Stimulated activated memory B cell treated with anti-CD40 and anti-IgM and Interleukin-4, amounts not matched to agents 10 μg/mL and 1 μg/mL and 100 μg/mL, for 72 hours (primary cell): ENCODE measurements at regions not wholly inside any gene's neighbourhood (a gene's known extent, or its start where the extent isn't known, plus 50 kb on each side); places are given as distances from the start of the nearest gene placed in this dataset.

Experiments
- ATAC-seq: fragments of 150-1000 bp; cut with Tn5 transposase; 2 replicates; pipeline ENCODE4 v1.10.0; 2021
- H3K27ac Mint-ChIP-seq: one replicate; pipeline ENCODE4 v1.8.0; 2022; ENCODE audit warnings: mild to moderate bottlenecking, mixed read lengths
- H3K27me3 Mint-ChIP-seq: one replicate; pipeline ENCODE4 v1.8.0; 2022; ENCODE audit warnings: mixed read lengths
- H3K36me3 Mint-ChIP-seq: one replicate; pipeline ENCODE4 v1.8.0; 2022; ENCODE audit warnings: mixed read lengths
- H3K4me1 Mint-ChIP-seq: one replicate; pipeline ENCODE4 v1.8.0; 2022; ENCODE audit warnings: mixed read lengths
- H3K4me3 Mint-ChIP-seq: one replicate; pipeline ENCODE4 v1.8.0; 2022; ENCODE audit warnings: mild to moderate bottlenecking, moderate library complexity, mixed read lengths
- H3K9me3 Mint-ChIP-seq: one replicate; pipeline ENCODE4 v1.8.0; 2022; ENCODE audit warnings: mixed read lengths

DNA sequence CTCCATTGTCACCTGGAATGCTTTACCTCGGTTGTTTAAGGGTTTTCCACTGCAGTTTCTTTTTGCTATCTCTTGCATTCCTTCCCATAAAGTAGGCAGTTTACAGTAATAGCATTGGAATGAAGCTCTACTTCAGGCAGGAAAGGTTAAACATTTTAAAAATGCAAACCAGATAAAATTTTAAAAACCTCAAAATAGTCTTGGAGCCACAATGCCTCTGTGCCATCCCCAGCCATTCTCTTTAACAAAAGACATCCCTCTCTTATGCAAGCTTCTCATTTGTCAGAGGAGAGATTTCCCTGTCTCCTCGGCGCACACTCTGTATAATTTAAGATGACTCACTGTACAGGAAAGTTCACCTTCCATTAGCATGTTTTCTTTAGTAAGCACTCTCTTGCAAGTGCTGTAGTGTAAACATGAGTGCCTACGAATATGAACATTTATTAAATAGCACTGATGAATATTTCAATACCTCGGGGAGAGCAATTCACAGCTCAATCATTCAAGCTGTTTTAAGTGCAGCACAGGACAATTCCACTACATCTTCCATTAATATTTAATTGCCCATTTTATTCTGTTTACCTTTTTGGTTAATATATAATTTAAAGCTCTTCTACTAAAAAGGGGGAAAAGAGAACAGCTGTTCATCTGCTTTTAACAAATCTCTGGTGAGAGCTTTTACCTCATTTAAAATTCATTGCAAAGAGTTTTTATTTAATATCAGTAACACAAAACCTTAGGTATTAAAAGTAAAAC is 343.6 kb downstream of the SPATA31D1 start:
- no peak for ATAC-seq
- H3K4me3 Mint-ChIP-seq: no peak overlapping the region
- H3K4me1 Mint-ChIP-seq: no peaks in the 10 kb centered on the region
- no peak overlapping the region for H3K27ac Mint-ChIP-seq
- no peaks in the 10 kb centered on the region for H3K27me3 Mint-ChIP-seq
- no peaks in the 10 kb centered on the region for H3K9me3 Mint-ChIP-seq
- H3K36me3 Mint-ChIP-seq: no peaks in the 10 kb centered on the region

DNA sequence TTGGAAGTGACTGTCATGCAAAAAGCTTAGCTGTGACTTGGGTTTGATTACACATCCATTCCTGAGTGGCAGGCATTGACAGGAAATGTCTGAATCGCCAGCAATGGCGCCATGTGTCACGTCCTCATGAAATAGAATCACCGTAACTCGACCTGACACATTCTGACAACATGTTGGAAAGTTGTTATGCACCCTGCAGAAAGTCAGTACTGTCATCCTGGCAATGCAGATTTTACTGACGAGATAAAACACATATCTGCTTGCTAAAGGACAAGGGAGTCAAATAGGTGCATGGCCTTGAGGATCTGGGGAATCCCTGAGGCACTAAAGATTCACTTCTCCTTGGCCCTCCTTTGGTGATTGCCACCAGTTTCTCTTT is 344.2 kb downstream of the SPATA31D1 start:
- Mint-ChIP-seq H3K27me3 (no peaks in the 10 kb centered on the region), H3K4me1 (no peaks in the 10 kb centered on the region), H3K36me3 (no peaks in the 10 kb centered on the region), H3K9me3 (no peaks in the 10 kb centered on the region), H3K27ac (no peak overlapping the region), H3K4me3 (no peak overlapping the region)
- no peak for ATAC-seq

DNA sequence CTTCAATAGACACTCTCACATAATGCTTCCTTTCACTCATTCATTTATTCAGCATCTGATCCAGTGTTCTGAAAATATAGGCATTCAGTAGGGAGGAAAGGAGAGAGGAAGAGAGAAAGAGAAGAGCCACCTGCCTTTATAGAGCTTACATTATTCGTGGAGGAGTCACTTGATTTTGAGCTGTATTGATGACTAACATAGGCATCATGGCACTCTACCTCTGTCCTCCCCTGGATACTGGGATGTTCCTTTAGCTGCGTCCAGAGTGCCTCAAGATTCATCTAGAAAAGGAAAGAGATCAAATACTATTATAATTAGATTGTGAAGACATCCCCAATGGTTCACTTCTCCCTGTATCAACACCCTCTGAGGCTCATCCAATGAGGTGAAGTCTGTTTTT is 345.1 kb downstream of the SPATA31D1 start:
- Mint-ChIP-seq H3K9me3 (no peaks in the 10 kb centered on the region), H3K27ac (no peak overlapping the region), H3K4me1 (no peaks in the 10 kb centered on the region), H3K4me3 (no peak overlapping the region), H3K27me3 (no peaks in the 10 kb centered on the region), H3K36me3 (no peaks in the 10 kb centered on the region)
- no peak for ATAC-seq

DNA sequence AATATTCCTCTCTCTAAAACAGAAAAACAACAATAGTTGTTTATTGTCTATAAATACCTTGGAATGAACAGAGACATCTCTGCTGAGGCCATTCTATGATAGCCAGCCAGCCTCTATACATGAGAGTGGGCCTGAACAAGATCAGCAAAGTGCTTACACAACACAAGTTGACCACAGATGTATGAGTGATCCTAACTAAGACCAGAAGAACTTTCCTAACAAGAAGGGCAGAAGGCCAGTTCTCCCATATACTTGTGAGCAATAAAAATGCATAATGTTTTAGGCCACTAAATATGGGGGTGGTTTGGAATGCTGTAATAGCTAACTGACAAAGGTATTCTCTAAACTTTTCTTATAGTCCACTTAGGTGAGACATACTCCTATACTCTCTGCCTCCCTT is 345.7 kb downstream of the SPATA31D1 start:
- ATAC-seq: no peak
- Mint-ChIP-seq H3K4me3 (no peak overlapping the region), H3K27me3 (no peaks in the 10 kb centered on the region), H3K4me1 (no peaks in the 10 kb centered on the region), H3K27ac (no peak overlapping the region), H3K9me3 (no peaks in the 10 kb centered on the region), H3K36me3 (no peaks in the 10 kb centered on the region)

DNA sequence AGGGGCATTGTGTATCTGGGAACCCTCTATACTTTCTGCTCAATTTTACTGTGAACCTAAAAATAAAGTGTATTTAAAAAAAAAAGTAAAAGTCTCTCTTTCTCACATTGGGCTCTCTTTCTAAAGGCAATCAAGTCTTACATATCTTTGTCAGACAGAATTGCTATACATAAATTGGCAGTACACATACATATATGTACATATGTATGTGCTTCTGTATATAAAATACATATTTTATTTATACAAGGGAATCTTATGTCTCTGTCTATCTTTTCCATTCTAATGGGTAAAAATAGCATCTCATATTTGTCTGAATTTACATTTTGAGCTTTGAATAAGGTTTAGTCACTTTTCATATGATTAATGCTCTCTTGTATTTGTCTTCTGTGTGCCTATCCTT is 348.8 kb downstream of the SPATA31D1 start:
- Mint-ChIP-seq H3K36me3 (no peaks in the 10 kb centered on the region), H3K27ac (no peak overlapping the region), H3K4me3 (no peak overlapping the region), H3K4me1 (no peaks in the 10 kb centered on the region), H3K27me3 (no peaks in the 10 kb centered on the region), H3K9me3 (no peaks in the 10 kb centered on the region)
- no peak for ATAC-seq

DNA sequence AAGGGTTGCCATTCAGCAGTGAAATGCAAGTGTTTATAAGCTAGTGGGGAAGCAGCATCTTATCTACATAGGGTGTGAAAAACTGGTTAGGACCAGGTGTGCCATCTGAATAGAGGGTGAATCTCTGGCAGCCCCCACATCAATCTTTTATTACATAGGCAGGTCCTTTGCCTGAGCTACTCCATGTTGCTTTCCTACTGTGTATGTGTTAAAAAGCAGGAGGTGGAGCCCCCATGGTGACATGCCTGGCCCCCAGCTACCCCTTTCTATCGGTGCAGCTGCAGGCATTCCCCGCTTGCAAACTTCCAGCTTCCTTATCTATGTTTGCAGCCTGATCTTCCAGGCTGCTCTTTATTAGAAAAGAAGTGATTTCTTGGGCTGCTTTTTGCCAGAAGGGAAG is 353.5 kb downstream of the SPATA31D1 start:
- Mint-ChIP-seq H3K36me3 (no peaks in the 10 kb centered on the region), H3K4me3 (no peak overlapping the region), H3K27ac (no peak overlapping the region), H3K27me3 (no peaks in the 10 kb centered on the region), H3K4me1 (no peaks in the 10 kb centered on the region), H3K9me3 (peaks cover 9% of the 10 kb centered on the region)
- no peak for ATAC-seq

DNA sequence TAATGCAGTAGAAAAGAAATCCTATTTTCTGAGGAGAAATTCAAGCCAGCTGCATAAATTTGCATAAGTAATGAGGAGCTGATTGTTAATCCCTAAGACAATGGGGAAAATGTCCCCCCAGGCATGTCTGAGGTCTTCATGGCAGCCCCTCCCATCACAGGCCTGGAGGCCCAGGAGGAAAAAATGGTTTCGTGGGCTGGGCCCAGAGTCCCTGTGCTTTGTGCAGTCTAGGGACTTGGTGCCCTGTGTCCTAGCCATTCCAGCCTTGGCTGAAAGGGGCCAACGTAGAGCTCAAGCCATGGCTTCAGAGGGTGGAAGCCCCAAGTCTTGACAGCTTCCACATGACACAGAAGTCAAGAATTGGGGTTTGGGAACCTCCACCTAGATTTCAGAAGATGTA is 357.5 kb downstream of the SPATA31D1 start:
- Mint-ChIP-seq H3K4me1 (no peaks in the 10 kb centered on the region), H3K27me3 (no peaks in the 10 kb centered on the region), H3K9me3 (peaks cover 18% of the 10 kb centered on the region), H3K36me3 (no peaks in the 10 kb centered on the region), H3K27ac (no peak overlapping the region), H3K4me3 (no peak overlapping the region)
- ATAC-seq: no peak

DNA sequence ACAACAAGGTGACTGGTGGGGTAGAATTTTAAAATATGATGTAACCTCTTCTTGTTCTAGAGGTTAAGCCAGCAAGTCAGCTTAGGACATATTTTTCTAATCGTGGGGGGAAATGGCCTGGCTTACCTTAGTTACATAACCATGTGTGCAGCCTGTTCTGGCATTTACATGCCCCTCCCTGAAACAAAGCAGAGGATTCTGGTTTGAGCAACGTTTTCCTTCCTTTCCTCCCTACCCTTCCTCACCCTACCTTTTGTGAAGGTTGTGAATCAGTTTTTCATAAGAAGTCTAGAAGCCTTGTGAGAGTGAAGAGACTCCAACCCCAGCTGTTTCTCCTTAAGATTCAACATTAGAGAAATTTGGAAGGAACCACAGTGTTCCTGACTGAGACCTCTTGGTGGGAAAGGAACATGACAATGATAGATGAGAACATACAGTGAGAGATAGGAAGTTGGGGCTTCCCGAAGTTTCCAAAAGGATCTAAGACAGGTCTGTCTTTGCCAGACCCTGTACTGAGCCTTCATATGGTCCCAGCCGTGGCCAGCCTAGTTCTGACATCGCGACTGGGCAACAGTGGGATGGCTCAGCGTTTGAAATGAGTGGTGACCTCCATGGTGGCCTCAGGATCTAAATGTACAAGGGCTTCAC is 365.2 kb downstream of the SPATA31D1 start:
- Mint-ChIP-seq H3K36me3 (no peaks in the 10 kb centered on the region), H3K27me3 (no peaks in the 10 kb centered on the region), H3K4me1 (no peaks in the 10 kb centered on the region), H3K27ac (no peak overlapping the region), H3K9me3 (peaks cover 6% of the 10 kb centered on the region), H3K4me3 (no peak overlapping the region)
- no peak for ATAC-seq

DNA sequence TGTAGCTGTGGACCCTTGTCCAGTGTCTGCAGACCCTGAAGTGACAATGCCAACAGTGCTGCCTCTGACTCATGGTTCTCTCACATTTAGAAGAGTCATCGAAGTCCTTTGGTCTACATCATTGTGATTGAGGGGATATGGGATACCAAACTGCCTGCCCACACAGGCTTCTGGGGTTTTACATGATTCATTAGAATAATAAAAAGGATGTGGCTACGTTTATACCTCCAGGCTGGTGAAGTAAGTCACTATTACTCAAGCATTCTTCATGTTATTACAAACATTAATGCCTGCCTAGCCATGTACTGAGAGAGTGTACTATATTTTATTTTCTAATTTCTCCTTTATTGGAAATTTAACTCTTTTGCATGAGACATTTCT is 365.7 kb downstream of the SPATA31D1 start:
- H3K36me3 Mint-ChIP-seq: no peaks in the 10 kb centered on the region
- H3K4me1 Mint-ChIP-seq: no peaks in the 10 kb centered on the region
- no peak overlapping the region for H3K4me3 Mint-ChIP-seq
- no peak for ATAC-seq
- H3K27me3 Mint-ChIP-seq: no peaks in the 10 kb centered on the region
- H3K9me3 Mint-ChIP-seq: peaks cover under 1% of the 10 kb centered on the region
- no peak overlapping the region for H3K27ac Mint-ChIP-seq

DNA sequence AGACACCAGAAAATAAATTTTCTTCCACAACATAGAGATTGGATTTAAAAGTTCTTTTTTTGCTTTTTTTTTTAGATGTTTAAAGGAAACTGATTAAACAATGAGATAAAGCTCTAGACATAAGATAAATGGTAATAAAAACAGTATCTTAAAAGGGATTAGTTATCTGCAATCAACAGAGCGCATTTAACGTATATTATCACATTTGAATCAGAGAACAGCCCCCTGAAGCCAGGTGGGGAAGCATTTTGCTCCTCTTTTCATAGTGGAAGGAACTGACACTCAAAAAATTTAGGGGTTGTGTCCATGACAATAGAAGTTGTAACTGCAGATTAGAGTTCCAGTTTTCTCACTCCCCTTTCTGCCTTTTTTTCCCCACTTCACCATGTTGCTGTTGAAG is 367.6 kb downstream of the SPATA31D1 start:
- ATAC-seq: no peak
- no peaks in the 10 kb centered on the region for H3K4me1 Mint-ChIP-seq
- no peaks in the 10 kb centered on the region for H3K9me3 Mint-ChIP-seq
- H3K27ac Mint-ChIP-seq: no peak overlapping the region
- no peaks in the 10 kb centered on the region for H3K36me3 Mint-ChIP-seq
- H3K27me3 Mint-ChIP-seq: no peaks in the 10 kb centered on the region
- H3K4me3 Mint-ChIP-seq: no peak overlapping the region

DNA sequence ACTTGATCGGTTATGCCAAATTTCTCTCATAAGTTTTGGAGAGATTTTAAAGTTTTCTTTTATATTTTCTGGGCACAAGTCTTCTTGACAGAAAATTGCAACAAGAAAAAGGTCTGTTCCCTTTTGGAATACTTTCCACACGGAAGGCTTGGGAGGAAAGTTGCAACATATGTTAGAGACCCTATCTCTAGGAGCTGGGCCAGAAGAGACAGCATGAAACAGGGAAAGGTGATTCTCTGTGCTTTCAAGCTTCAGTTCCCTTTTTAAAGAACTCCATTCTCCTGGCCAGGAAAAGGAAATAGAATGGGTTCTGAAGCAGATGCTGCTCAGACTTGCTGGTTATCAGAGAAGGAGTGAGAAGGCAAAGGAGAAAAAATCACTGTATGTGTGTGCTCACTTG is 368.3 kb downstream of the SPATA31D1 start:
- no peak for ATAC-seq
- no peak overlapping the region for H3K27ac Mint-ChIP-seq
- no peaks in the 10 kb centered on the region for H3K36me3 Mint-ChIP-seq
- H3K27me3 Mint-ChIP-seq: no peaks in the 10 kb centered on the region
- H3K4me3 Mint-ChIP-seq: no peak overlapping the region
- H3K4me1 Mint-ChIP-seq: no peaks in the 10 kb centered on the region
- no peaks in the 10 kb centered on the region for H3K9me3 Mint-ChIP-seq

DNA sequence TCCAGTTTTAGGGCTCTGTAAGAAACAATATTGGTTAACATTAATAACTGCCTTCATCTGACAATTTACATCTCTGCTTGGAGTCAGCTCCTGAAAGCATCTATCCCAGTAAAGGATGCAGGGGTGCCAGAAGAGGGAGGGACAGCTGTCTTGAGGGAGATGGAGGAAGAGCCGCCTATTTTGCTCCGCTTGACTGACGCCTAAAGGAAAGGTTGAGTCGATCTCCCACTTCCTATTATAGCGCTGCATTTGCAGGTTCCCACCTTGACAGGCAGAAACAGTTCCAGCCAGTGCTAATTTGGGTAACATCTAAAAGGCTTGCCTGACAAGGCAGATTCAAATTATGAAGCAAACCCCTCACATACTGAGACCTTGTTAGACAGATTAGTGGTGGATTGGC is 374.6 kb downstream of the SPATA31D1 start:
- H3K4me3 Mint-ChIP-seq: no peak overlapping the region
- no peak overlapping the region for H3K27ac Mint-ChIP-seq
- no peaks in the 10 kb centered on the region for H3K36me3 Mint-ChIP-seq
- no peak for ATAC-seq
- no peaks in the 10 kb centered on the region for H3K9me3 Mint-ChIP-seq
- H3K27me3 Mint-ChIP-seq: no peaks in the 10 kb centered on the region
- H3K4me1 Mint-ChIP-seq: no peaks in the 10 kb centered on the region

DNA sequence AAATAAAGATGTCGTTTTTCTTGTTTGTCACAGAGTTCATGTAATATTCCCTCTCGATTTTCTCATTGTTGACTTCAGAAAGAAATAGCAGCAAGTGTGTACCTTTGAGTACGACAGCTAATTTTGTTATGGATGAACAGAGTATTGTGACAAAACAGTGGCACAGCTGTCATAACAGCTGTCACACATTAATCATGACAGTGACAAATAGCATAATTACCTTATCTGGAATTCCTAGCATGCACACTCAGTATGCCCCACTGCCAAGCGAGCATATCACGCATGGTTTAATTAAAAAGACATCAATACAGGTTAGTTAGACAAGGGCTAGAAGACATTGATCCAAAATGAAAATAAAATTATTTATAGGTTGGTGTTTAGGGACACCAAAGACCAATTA is 375.1 kb downstream of the SPATA31D1 start:
- Mint-ChIP-seq H3K4me1 (no peaks in the 10 kb centered on the region), H3K36me3 (no peaks in the 10 kb centered on the region), H3K9me3 (no peaks in the 10 kb centered on the region), H3K4me3 (no peak overlapping the region), H3K27ac (no peak overlapping the region), H3K27me3 (no peaks in the 10 kb centered on the region)
- no peak for ATAC-seq

DNA sequence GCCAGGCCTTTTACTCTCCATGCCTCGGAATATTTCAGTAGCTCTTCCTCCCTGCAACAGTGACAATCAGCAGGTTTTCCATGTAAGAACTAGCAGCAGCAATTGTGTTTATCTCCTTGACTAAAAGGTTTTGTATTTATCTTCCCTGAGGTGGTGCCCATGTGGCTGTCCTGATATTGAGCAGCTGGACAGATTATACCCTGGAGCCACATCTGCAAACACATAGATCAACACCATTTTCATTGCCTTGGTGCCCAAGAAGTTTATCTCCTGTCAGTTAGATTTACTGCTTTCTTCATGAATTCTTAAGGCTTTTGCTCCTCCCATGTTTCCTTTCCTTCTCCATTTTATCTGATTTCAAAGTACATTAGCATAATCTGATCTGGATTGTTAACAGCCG is 378.4 kb downstream of the SPATA31D1 start:
- no peaks in the 10 kb centered on the region for H3K4me1 Mint-ChIP-seq
- H3K9me3 Mint-ChIP-seq: no peaks in the 10 kb centered on the region
- ATAC-seq: no peak
- H3K36me3 Mint-ChIP-seq: no peaks in the 10 kb centered on the region
- H3K27ac Mint-ChIP-seq: no peak overlapping the region
- no peaks in the 10 kb centered on the region for H3K27me3 Mint-ChIP-seq
- H3K4me3 Mint-ChIP-seq: no peak overlapping the region

DNA sequence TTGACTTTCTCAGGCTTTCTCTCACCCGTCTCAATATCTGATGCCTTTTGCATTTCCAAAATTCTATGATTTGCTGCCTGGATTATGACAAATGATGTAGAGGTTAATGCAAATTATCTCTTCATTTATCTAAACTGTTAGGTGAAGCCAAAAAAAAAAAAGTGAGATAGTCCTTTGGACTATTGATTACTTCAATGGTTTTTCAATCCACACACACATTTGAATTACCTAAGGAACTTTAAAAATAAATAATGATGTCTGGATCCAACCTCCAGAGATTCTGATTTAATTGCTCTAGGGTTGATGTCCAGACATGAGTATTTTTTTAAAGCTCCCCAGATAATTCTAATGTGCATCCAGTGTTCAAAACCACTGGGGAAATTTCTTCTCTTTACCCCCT is 379.4 kb downstream of the SPATA31D1 start:
- Mint-ChIP-seq H3K27me3 (no peaks in the 10 kb centered on the region), H3K27ac (no peak overlapping the region), H3K9me3 (no peaks in the 10 kb centered on the region)

DNA sequence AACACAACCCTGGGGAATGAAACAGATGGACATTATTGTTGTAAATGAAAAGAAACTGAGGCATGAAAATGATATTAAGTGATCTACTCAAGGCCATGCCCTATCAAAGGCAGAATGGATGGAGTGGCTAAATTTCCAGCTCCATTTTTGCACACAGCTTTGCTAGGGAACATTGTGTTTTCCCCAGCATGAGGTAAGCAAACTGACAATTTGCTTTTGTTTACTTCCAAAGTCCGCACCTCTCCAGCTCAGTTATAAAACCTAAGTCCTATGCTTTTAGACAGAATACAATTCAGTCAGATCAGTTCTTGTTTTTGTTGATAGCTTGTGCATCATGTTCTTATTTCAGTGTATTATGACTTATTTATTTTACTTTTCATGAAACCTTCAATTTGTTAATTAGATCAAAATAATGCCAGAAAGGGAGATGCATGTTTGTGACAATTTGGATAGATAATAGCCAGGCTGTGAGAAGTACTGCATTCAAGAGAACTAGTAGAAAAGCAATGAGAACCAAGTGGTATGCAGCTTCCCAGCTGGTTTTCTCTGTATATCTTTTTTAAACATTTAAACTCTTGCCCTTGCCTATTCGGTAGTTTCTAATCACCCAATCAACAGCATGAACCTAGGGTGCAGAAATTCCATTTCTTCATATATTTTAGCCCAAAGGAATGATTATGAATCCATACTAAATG is 380.8 kb downstream of the SPATA31D1 start:
- Mint-ChIP-seq H3K36me3 (no peaks in the 10 kb centered on the region), H3K4me3 (no peak overlapping the region), H3K27ac (no peak overlapping the region), H3K27me3 (no peaks in the 10 kb centered on the region), H3K9me3 (no peaks in the 10 kb centered on the region), H3K4me1 (no peaks in the 10 kb centered on the region)
- no peak for ATAC-seq

More for the DNA sequence above, 379.4 kb downstream of the SPATA31D1 start:
- H3K4me3 Mint-ChIP-seq: no peak overlapping the region
- ATAC-seq: no peak
- no peaks in the 10 kb centered on the region for H3K4me1 Mint-ChIP-seq
- no peaks in the 10 kb centered on the region for H3K36me3 Mint-ChIP-seq
